Heart left ventricle (tissue), 13 donors: ENCODE measurements at regions not wholly inside any gene's neighbourhood (a gene's known extent, or its start where the extent isn't known, plus 50 kb on each side); places are given as distances from the start of the nearest gene placed in this dataset.

ENCODE experiments used
- CTCF ChIP-seq, 12 donors: fragments of 200-600 bp; sonication (generic) in 4 of 12; IDR thresholded peaks; one replicate each; pipeline versions ENCODE4 v1.5.0 to v1.8.0; 2018 to 2022; ENCODE audit warnings: antibody characterized with exemption in 12 of 12, mild to moderate bottlenecking in 5 of 12
- POLR2A ChIP-seq, 2 donors: fragments of 450-650 bp; IDR thresholded peaks; one replicate each; pipeline ENCODE4 v1.6.1; 2017; ENCODE audit warnings: antibody characterized with exemption in 2 of 2, mild to moderate bottlenecking in 2 of 2, moderate library complexity in 2 of 2
- donor health status: ischemic (EF 13 %, LVEDD 7.1; RV severe dilation, severe dysfunction).
- donor health status: DM: no; HTN: yes; CAD: no.
- donor health status: DM: no; HTN: no; CAD: no.
- donor health status: ischemic (EF 25% LVEDD 6.9; RV normal size, moderate dysfunction).
- donor health status: ischemic (EF 25% LVEDD 5.7; RV mildly dilated, moderate dysfunction).
- donor health status: ischemic (EF 35%, LVEDD 5.7; RV mildly dilated, moderate dysfunction).
- donor health status: nonischemic (EF 11% LVEDD 7.7; RV severe dilation, severe dysfunction).
- donor health status: DM: yes; HTN: yes; CAD: no.
- donor health status: PGD.
- donor health status: ischemic (EF 29% LVEDD 5.4; RV normal size, mild dysfunction).
- donor health status: nonischemic (EF 23%, LVEDD 6.1; RV moderate dilation, normal function).

- TF ChIP-seq CTCF (IDR thresholded peaks at IDR 0.05) (no peak), POLR2A (IDR thresholded peaks at IDR 0.05) (no peak)
Observed at GRCh38 chr13:73893833-73894232, 240.4 kb downstream of the KLF12 start.
